Ishikawa (cell line): ENCODE measurements at regions not wholly inside any gene's neighbourhood (a gene's known extent, or its start where the extent isn't known, plus 50 kb on each side); places are given as distances from the start of the nearest gene placed in this dataset.
A peak's percentile ranks its signal among the peaks of the same experiment; 100 is the strongest.

Source experiments
- CEBPB ChIP-seq: IDR thresholded peaks from 2 replicates; pipeline ENCODE4 v1.6.1; 2012
- EGR1 ChIP-seq: IDR thresholded peaks from 2 replicates; pipeline ENCODE4 v1.6.1; 2012
- FOXM1 ChIP-seq: IDR thresholded peaks from 2 replicates; pipeline ENCODE4 v1.6.1; 2012; ENCODE audit warnings: low read depth, borderline replicate concordance
- MAX ChIP-seq: IDR thresholded peaks from 2 replicates; pipeline ENCODE4 v1.6.1; 2012
- NFIC ChIP-seq: IDR thresholded peaks from 2 replicates; pipeline ENCODE4 v1.6.1; 2012
- RAD21 ChIP-seq: IDR thresholded peaks from 2 replicates; pipeline ENCODE4 v1.6.1; 2012; ENCODE audit warnings: low read depth
- TAF1 ChIP-seq: IDR thresholded peaks from 2 replicates; pipeline ENCODE4 v1.6.1; 2012; ENCODE audit warnings: low read depth, mild to moderate bottlenecking
- TCF12 ChIP-seq: IDR thresholded peaks from 2 replicates; pipeline ENCODE4 v1.6.1; 2012; ENCODE audit warnings: low read depth
- TEAD4 ChIP-seq: IDR thresholded peaks from 2 replicates; pipeline ENCODE4 v1.6.1; 2012
- YY1 ChIP-seq: IDR thresholded peaks from 2 replicates; pipeline ENCODE4 v1.6.1; 2012; ENCODE audit warnings: low read depth
- ZBTB7A ChIP-seq: IDR thresholded peaks from 2 replicates; pipeline ENCODE4 v1.6.1; 2012; ENCODE audit warnings: low read depth
- TF ChIP-seq, protein P1 (sequence below): IDR thresholded peaks from 2 replicates; pipeline ENCODE4 v1.6.1; 2012; ENCODE audit warnings: low read depth, mild to moderate bottlenecking
- TF ChIP-seq, protein P2 (sequence below): IDR thresholded peaks from 2 replicates; pipeline ENCODE4 v1.6.1; 2012

DNA sequence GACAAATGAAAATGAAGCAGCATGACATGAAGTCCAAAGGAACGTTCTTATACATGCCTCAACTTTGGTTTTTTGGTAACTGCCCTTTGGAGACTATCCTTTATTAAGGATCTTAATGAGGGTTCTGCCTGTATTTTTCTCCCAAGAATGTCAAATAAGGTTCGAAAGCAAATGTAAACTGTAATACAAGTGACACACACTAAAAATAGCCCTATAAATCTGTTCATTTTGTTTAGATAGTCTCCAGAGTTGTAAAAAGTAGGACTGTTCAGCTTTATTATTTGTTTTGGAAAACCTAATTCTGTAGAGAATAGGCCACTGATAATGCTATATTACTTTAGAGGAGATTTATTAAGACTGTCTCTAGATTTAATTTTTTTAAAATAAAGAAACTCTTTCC lies 80.5 kb upstream of the CDIN1 start:
- no peak for TF ChIP-seq CEBPB
- TF ChIP-seq TEAD4, result no peak
- TF ChIP-seq FOXM1, result no peak

DNA sequence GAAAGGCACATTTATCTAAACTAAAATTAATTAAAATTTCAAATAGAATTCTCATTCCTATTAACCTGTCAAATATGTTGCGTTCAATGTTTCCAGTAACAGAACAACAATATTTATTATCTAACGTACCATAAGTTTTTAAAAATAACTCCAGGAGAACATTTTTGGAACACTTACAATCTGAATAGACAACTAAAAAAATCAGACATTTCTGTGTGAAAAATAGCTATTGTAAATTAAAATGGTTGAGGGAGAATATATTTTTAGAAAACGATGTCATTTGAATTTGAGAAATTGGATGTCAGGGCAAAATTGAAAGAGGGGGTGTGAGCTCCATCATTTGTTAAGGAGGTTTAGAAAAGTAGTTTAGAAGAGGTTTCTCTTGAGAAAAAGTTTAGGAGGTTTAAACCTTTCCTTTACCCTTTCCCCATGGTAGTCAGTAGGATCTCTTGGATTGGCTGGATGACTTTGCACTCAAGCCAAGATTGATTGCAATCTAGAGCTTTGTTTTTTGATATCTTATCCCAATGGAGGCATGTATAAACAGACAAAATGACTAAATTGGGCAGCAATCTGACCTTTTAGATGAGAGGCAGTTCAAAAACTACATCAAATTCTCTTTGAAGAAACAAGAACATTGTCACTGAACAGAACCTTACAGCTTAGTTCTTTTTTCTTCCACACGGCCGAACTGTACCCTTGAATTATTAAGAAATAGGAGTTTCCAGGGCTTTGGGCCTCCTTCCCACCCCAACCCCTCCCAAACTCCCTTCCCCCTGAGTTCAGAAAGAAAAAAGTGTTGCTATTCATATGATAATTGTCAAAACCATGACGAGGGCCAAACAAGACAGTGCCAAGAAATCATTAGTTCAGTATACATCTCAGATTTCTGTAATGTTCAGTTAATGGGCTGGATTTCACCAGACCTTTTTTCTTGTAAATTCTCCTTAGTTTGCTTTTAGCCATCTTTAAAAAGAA lies 79.7 kb upstream of the CDIN1 start:
- no peak for TF ChIP-seq MAX
- TF ChIP-seq YY1, result no peak
- no peak for TF ChIP-seq RAD21
- no peak for TF ChIP-seq FOXM1
- no peak for TF ChIP-seq EGR1
- TF ChIP-seq, protein P1, sequence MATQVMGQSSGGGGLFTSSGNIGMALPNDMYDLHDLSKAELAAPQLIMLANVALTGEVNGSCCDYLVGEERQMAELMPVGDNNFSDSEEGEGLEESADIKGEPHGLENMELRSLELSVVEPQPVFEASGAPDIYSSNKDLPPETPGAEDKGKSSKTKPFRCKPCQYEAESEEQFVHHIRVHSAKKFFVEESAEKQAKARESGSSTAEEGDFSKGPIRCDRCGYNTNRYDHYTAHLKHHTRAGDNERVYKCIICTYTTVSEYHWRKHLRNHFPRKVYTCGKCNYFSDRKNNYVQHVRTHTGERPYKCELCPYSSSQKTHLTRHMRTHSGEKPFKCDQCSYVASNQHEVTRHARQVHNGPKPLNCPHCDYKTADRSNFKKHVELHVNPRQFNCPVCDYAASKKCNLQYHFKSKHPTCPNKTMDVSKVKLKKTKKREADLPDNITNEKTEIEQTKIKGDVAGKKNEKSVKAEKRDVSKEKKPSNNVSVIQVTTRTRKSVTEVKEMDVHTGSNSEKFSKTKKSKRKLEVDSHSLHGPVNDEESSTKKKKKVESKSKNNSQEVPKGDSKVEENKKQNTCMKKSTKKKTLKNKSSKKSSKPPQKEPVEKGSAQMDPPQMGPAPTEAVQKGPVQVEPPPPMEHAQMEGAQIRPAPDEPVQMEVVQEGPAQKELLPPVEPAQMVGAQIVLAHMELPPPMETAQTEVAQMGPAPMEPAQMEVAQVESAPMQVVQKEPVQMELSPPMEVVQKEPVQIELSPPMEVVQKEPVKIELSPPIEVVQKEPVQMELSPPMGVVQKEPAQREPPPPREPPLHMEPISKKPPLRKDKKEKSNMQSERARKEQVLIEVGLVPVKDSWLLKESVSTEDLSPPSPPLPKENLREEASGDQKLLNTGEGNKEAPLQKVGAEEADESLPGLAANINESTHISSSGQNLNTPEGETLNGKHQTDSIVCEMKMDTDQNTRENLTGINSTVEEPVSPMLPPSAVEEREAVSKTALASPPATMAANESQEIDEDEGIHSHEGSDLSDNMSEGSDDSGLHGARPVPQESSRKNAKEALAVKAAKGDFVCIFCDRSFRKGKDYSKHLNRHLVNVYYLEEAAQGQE, result no peak

DNA sequence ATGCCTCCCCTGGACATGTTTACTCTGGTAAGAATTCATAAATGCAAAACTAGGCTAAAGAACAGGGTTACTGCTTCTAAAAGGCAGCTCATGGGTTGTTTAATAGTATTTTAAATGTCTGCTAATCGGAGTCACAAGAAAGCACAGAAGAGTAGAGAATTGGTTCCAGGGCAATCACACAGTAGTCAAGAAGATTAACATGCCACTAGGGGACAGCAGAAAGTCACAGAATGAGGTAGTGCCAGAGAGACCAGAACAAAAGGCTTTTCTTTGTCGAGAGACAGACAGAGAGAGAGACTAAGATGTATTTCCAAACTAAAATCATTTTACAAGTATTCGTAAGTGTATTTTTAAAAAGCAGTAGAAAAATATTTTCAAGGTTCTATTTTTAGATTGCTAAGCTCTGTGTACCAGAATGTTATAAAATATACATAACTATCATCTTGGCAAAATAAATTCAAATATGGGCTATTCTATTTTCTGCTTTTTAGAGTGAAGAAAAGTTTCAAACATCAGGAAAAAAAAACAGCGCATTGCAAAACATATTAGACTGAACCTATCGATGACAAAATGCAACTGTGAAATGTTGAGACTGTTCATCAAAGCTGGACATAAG lies 78.3 kb upstream of the CDIN1 start:
- TF ChIP-seq RAD21 (peak; percentile 61), MAX (no peak)

DNA sequence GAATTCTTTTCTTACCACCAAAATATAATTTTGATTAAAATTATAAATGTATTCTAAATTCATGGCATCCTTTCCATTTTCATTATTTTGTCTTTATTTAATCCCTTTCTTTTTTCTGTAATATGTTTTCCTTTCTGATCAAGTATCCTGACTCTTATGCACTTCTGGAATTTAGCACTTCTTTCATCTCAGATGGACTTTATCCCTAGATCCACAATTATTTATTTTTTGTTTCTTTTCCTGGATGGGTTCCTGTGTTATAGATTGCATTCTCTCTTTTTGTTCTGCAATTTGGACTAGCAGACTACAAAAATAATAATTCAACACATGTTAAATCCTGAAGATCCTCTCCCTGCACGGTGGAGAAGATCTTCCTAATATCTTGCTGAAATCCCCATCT lies 76.9 kb upstream of the CDIN1 start:
- TF ChIP-seq CEBPB (no peak), EGR1 (no peak), RAD21 (no peak), TAF1 (no peak), NFIC (no peak), ZBTB7A (no peak), TEAD4 (no peak), TCF12 (no peak)
- TF ChIP-seq, protein P1, result no peak
- TF ChIP-seq, protein P2, sequence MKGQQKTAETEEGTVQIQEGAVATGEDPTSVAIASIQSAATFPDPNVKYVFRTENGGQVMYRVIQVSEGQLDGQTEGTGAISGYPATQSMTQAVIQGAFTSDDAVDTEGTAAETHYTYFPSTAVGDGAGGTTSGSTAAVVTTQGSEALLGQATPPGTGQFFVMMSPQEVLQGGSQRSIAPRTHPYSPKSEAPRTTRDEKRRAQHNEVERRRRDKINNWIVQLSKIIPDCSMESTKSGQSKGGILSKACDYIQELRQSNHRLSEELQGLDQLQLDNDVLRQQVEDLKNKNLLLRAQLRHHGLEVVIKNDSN, result no peak

GRCh38 chr15:36506733-36507356 lies 72.6 kb upstream of the CDIN1 start:
- TF ChIP-seq TCF12 (no peak), NFIC (no peak), YY1 (no peak), MAX (no peak), RAD21 (no peak), TAF1 (no peak)
- TF ChIP-seq, protein P2, result no peak
- TF ChIP-seq, protein P1, result no peak
